Mucosa of gallbladder (tissue), 1 donor: ENCODE measurements at regions not wholly inside any gene's neighbourhood (a gene's known extent, or its start where the extent isn't known, plus 50 kb on each side); places are given as distances from the start of the nearest gene placed in this dataset.

Experiments
- DNase-seq: peaks from one replicate; pipeline ENCODE4 v3.0.0-alpha.2; 2020; ENCODE audit warnings: low spot score
- donor health status: DM: no; HTN: no; CAD: no.

DNA sequence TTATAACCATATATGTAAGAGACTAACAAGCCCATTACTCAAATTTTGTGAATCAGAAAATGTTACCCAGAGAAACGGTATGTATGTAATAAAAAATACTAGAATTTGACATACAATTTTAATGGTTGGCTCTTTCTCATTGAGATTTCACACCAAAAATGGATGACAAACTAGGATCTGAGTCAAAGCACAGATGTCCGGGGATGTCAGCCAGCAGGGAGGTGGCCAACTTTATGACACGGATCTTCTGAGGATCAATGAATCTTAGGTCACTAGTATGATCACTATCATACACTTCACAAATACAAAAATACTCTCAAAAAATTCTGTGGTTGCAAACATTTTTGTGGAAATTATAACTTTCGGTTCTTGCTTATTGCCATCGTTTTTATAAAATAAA is 173.5 kb upstream of the NFE2L3 start:
- no peak for DNase-seq

DNA sequence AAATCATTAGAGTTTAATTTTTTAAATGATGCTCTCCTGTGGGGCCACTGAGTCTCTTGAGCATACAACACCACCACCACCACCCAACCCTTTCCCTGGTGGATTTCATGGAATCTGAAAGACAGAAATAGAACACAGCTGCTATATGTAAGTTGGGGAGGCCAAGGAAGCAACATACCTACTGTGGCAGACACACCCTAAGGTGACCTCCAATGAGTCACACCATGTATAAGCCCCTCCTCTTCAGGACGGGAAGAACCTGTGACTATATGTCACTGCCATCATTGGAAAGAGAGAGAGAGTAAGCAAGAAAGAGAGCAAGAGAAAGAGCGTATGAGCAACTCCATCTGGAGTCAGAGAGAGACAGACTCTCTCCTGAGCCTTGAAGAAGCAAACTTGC is 172.4 kb upstream of the NFE2L3 start:
- DNase-seq, result no peak

DNA sequence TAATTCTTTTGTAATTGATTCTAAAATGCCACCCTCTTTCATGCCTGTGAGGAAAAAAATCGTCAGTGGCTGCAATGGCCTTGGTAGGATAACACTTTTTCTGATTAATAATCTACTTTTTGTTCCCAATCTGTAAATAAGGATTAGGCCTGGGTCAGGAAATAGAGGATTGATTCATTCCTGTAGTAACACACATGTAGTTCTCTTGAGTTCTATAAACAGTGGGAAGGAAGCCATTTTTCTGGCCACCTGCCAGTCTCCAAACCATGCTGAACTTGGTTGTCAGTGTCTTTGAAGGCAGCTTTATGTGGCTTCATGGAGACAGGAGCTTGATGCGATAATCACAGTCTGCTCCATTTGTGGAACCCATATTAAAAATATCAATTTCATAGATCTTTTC is 169.3 kb upstream of the NFE2L3 start:
- DNase-seq, result no peak

DNA sequence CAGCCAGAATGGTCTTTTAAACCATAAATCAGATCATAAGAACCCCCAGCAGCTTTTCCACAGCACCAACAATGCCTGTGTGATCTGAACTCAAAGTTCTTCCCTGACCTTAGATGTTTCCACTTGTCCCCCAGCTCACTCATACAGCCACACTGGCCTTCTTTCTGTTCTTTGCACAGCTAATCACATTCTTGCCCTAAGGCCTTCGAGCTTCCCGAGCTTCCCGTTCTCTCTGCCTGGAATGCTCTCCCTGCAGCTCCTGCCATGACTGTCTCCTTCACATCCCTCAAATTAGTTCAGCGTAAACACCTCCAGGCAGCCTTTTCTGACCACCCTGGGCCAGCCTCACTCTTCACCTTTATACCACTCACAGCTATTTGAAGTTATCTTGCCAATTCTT is 166.8 kb upstream of the NFE2L3 start:
- no peak for DNase-seq

DNA sequence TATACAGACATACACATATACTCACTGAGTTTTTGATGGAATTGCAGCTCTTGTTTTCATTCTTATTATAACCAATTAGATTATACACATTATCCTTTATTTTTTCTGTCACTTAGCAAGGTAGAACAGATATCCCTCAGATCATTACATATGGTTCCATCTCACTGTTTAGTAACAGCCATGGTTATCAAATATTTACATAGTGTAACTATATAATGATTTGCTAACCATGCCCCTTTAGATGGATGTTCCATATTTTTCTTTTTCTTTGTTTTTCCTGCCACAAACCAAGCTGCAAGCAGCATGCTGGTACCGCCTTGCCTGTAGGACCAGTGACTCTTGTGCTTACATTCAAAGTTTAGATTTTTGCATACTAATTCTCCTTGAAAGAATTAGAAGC is 163.4 kb upstream of the NFE2L3 start:
- no peak for DNase-seq

DNA sequence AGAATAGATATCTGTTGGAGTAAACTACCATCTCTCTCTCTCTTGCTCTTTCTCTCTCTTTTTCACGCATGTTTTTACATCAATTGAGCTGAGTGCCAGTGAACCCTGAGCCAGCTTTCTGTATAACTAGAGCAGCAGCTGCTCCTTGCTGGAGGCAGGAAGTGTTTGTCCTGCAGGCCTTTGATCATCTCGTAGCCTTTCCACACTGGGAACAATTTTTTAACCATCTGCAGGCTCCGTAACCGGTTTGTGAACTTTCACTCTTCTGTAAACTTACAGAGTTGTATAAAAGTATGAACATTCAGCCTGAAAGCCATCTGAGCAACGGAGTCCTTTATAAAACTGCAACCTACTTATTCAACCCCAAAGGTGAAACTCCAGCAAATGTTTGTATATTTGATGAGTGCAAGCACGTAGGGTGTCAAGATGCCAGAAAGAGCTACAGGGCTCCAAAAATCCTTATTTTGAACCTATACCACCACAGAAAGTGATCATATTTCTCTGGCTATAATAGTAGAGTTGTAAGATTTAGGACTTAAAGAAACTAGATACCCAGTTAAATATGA is 162.8 kb upstream of the NFE2L3 start:
- DNase-seq, result no peak

DNA sequence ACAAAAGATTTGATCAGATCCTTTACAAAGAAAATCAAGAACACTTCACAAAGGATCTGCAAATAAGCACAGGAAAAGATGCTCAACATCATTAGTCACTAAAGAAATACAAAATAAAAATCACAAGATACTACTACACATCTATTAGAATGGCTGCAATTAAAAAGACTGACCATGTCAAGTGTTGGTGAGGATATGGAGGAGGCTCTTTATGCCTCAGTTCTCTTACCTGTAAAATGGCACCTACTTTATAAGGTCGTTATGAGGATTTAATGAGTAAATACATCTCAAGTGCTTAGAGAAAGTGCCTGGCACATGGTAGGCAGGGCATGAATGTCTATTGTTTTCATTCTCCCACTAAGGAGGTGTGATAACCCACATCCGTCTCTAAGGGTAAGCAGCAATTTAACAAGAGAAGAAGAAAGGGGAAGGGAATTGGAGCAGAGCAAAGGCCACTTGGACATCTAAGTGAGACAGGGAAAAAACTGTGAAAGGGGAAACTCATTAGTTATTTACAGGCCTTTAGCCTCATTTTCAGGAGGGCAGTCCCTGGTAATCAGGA is 157.5 kb upstream of the NFE2L3 start:
- no peak for DNase-seq

DNA sequence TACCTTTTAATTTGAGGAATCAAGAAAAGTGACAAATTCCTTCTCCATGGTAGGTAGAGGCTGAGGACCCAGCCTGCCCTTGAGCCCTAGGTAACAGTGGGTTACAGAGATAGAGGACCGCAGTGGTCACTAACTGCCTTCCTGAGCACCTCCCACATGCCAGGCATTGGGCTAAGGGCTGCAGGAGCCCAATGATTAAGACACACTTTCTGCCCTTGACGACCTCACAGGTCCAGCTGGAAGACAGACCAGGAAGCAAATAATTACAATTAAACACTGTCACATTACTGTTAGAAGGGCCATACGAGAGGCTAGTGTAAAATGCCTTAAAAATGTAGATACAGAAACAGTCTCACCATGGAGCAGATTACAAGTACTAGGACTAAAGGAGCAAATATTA is 156.8 kb upstream of the NFE2L3 start:
- no peak for DNase-seq

DNA sequence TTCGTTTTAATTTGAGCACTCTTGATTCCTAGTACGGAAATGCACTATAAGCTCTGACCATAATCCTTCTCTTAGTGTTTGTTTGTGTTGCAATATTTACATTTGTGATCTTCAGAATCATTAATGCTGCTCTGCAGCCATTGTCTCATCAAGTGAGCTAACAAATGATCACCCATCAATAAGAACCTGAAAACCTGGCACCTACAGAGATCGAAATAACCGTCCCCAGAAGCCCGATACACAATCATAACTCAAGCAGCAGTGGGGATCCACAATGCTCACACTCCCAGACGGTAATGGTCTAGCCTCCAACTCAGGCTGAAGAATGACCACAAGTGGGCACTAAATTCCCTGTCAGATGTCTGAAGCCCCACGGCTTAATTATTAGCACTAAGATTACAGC is 156.0 kb upstream of the NFE2L3 start:
- peak; percentile 26 for DNase-seq

DNA sequence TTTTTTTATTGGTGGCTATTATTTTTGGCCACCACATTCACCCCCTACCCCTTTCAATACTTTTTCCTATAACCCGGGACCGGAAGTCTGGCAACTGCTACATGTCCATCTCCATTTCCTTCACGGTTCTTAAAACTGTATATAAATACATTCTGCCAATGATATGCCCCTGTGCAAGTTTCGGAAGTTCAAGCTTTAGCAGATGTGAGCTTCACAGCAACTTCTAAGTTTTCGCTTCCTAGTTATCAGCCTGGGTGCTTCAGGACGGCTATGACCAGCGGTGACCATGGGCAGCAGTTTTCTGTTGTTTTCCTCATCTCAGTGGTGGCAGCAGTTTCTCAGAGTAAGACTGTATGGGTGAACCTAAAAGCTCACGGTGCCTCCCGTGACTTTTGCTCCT is 153.5 kb upstream of the NFE2L3 start:
- no peak for DNase-seq

DNA sequence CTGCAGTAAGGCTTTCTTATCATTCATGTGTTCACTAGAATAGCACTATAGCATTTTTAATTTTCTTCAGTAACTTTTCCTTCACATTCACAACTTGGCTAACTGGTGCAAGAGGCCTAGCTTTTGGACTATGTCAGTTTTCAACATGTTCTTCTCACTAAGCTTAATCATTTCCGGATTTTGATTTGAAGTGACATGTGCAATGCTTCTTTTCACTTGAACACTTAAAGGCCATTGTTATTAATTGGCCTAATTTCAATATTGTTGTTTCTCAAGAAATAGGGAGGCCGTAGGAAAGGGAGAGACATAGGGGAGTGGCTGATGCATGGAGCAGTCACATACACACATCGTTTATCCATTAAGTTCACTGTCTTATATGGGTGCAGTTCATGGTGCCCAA is 151.2 kb upstream of the NFE2L3 start:
- DNase-seq, result no peak

DNA sequence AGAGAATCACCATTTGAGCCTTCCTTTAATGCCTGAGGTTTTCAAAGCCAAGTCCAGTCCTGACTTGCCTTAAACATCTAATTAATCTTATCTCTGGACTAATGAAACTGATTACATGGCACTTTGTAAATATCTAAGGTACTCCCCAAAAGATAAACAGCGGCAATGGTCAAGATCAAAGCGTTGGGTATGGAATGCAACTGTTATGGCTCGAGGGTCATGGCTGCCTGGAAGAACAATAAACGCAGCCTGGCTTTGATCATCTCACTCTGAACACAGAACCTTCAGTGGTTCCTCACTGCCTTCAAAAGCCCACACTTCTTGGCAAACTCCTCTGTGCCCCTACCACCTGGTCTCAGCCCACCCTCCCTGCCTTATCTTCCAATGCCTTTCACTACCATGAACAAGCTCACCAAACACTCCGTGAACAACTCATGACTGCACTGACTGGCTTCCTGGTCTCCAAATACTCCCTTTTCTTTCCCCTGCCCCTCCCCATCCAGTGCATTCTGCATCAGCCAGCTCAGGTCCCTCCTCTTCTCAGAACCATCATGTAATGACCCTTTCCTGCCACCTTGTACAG is 150.2 kb upstream of the NFE2L3 start:
- no peak for DNase-seq

DNA sequence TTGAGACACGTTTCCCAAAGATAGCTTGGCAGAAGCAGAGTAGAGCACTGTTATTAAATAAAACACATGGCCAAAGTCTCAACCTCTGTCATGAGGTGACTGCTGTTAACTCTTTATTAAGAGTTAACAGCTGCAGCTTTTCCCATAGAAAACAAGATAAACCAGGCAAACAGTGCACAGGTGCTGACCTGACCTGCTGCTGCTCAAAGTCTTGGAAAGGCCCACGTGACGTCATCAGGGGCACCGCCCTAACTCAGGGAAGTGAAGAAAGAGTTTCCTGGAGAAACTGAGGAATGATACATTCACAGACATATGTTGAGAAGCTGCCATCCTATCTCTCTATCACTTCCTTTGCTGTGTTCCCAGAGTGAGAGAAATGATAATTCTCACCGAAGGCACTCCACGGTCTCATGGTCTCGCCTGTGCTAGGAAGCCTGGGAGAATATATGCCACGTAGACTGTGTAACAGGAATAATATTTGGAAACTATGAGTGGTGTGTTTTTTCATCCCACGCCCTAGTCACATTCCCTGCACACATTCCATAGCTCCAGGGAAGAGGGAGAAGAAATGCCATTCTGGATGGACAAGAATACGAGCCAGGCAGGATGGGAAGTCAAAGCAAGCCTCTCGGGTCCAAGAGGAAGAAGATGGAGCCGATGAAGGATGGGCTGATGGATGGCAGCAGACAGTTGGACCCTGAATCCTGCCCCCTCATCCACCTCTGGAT is 146.2 kb upstream of the NFE2L3 start:
- no peak for DNase-seq

DNA sequence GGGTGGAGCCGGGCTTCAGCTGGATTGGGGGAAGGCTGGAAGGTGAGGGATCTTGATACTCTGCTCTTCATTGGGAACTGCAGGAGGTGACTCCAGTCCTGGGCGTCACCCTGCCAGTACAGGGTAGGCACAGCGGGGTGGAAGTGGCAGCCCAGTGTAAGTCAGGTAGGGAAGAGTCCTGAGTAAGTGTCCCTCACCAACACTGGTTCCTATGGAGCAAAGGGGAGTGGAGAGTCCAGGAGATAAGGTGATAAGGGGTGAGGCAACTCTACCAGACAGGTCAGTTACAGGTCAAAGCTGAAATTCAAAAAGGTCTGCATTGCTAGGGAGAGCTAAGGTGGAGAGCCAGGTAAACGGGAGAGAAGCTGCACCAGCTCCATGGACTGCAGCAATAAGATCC is 145.6 kb upstream of the NFE2L3 start:
- no peak for DNase-seq

DNA sequence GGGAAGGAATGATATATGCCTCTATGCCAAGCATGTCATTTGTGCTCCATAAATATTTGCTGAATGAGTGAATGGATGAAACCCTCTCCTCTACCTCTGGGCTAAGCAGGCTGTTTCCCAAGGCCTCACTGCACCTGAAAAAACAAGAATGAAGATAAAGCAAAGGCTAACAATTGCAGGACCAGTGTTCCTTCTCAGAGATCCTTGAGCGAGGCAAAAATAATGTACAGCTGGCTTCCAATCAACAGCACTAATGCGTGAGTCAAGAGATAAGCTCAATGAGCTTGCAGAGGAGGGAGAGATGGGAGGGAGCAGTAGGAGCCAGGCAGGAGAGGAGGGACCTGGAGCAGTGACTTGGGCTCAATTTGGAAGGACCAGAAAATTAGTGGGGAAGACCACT is 144.5 kb upstream of the NFE2L3 start:
- DNase-seq, result no peak

DNA sequence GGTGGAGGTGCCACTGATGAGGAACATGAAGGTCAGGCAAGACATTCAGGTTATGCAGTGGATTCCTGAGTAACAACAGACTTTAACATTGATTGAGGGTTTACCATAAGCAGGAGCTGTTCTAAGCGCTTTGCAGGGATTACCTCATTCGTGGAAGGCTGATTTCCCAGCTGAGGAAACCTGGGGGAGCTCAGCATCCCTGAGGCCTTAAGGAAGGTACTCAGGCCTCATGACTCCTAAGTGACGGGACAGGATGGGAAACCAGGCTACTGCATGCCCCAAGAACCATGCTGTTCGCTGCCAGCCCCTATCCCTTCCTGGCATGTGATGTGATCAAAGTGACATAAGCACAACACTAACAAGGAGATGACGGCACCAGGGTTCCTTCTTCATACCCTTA is 143.6 kb upstream of the NFE2L3 start:
- DNase-seq, result no peak

DNA sequence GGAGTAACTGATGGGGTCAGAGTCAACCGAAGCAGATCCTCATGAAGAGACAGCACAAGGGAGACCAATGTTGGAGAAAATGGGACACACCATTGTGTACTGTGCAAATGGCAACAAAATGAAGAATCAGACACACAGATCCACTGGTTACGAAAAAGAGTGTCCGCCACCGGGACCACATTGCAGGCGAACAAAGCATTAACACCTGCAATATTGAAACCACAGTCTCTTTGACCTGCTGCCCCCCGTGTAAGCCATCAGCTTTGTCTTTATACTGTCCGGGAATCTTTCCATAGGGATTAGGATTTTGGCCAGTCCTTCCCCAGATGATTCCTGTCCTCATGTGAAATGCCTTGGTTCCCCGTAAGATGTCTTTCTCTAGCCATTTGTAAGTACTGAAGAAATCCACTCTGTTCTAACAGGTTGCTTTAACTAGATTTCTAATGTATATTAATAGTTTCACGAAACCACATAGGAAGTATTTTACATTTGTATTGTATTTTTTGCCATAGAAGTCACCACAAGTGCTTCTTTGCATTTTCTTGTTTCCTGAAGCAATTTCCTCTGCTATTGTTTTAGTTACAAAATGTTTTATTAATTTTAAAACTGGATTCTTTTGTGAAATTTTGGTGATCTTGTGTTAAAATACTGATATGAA is 140.8 kb upstream of the NFE2L3 start:
- no peak for DNase-seq

DNA sequence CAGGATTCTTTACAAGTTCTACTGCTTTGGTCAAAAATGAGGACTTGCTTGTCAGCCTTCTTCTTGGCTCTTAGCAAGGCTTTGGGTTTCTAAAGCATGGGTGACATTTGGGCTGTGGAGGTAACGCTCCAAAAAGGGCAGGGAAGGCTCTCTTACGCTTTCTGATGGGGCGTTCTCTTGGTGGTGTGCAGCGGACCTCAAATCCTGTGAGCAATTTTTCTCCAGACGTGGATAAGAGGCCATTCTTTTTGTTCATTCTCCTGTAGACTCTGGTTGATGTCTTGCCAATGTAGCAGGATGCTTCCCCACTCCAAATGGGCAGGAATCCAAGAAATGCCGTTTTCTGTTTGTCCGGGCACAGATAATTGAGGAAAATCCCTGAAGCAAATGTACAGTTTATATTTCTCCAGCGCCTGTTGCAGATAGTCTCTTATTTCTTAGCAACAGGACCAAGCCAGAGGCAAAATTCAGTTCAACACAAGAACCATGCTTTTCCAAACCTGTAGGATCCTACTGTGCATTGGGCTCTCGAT is 138.4 kb upstream of the NFE2L3 start:
- no peak for DNase-seq

DNA sequence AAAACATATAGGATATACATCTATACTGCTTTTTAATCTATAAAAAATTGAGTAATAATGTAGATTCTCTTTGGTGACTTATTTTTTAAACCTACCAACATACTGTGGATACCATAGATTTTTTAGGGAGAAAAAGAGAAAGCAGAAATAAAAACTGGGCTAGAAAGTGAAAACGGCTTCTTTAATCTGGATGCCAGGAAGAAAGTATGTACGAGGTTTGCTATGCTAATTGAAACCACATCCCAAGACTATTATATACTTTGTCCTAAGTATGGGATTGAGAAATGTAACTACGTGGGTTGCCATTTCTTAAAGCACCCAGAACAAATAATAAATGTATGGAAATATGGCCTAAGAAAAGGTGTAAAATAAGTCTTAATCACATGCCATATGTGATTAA is 129.0 kb upstream of the NFE2L3 start:
- DNase-seq, result no peak

DNA sequence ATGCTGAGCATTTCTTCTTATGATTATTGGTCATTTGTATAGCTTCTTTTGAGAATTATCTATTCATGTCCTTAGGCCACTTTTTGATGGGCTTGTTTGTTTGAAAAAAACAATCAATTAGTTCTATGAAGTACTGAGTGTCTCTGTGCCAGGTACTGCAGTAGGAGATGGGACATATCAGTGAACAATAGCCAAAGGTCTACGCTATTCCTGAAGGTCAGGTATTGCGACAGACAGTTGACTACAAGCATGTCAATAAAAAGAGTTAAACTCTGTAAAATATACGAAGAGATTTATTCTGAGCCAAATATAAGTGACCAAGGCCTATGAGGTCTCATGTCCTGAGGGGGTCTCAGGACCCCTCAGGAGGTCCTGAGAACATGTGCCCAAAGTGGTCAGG is 122.1 kb upstream of the NFE2L3 start:
- DNase-seq, result peak; percentile 20

DNA sequence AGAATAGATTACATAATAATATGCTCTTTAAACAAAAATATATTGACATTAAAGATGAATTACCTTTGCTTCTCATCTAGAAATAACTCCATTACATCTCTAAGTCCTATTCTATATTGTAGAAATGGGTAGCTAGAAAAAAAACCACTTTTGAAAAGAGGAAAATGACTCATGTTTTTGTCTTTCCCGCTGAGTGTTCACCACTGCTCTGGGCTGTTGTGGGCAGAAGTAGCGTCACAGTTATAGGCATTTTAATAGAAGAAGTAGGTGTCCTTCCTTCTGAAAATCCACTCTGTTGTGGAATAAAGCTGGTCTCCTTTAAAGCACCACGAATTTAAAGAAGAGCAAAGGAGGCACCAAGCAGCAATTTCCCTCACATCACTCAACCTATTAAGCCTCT is 117.6 kb upstream of the NFE2L3 start:
- no peak for DNase-seq

DNA sequence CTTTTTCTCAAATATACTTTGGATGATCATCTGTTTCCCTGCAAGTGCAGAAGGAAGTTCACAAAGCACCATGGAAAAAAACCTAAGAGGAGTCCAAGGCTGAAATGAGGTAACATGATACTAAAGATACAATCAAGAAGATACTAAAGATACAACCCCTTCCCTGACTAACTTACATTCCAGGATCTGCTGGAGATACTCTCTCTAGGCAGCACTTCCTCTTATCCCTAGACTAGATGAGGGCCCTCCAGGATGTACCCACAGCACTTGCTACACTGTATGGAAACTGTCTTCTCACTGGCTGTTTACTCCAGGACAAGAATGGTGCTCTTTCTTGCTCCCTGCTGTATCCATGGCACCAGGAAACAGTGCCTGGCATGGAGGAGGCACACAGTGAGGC is 116.4 kb upstream of the NFE2L3 start:
- no peak for DNase-seq

DNA sequence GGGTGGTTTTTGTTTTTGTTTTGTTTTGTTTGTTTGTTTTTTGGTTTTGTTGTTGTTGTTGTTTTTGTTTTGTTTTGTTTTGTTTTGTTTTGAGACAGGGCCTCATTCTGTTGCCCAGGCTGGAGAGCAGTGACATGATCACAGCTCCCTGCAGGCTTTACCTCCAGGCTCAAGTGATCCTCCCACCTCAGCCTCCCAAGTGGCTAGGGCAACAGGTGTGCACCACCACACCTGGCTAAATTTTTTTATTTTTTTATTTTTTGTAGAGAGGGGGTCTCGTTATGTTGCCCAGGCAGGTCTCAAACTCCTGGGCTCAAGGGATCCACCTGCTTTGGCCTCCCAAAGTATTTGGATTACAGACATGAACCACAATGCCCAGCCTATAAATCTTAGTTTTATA is 115.9 kb upstream of the NFE2L3 start:
- no peak for DNase-seq
